ENCODE measurements at regions not wholly inside any gene's neighbourhood (a gene's known extent, or its start where the extent isn't known, plus 50 kb on each side); places are given as distances from the start of the nearest gene placed in this dataset.
A peak's percentile ranks its signal among the peaks of the same experiment; 100 is the strongest.

DNA sequence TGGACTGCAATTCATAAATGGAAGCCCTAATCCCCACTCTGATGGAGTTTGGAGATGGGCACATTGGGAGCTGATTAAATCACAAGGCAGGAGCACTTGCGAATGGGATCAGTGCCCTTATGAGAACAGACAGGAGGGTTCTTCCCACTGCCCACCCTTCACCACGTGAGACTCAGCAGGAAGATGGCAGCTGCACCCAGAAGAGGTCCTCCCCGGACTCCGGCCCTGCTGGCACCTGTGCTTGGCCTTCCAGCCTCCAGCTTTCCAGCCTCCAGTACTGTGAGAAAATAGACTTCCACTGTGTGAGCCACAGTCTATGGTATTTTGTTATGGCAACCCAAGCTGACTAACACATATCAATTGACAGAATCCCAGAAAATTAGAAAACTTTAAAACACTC lies 267.6 kb upstream of the SALL3 start:
- peaks cover 26% of the 10 kb centered on the region for H3K4me1 ChIP-seq (ENCODE audit: low read depth, poor library complexity, severe bottlenecking)
- no peak overlapping the region for H2AFZ ChIP-seq (ENCODE audit: low read depth)
- no peak overlapping the region for H3K27ac ChIP-seq

DNA sequence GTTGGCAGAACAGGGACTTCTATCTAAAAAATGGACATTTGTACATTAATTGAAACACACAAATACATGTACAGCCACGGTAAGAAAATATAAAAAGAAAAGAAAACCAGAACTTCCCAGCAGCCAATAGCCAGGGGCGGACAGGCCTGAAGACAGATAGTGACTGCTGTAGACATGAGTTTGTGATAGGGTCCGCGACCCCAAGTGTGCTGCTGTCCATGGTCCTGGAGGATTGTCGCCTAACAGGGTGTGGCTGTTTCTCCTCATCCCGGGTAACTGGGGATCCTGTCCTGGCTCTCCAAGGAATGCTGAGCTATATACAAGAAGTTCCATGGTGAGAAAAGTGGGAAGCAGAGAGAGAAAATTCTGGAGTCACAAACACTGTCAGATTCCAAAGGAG lies 266.5 kb upstream of the SALL3 start:
- Histone ChIP-seq H3K36me3 (ENCODE audit: insufficient read depth) (no peaks in the 10 kb centered on the region), H4K20me1 (ENCODE audit: insufficient read depth) (no peaks in the 10 kb centered on the region), H3K79me2 (ENCODE audit: insufficient read depth, low read depth) (no peaks in the 10 kb centered on the region), H3K4me3 (IDR thresholded peaks at IDR 0.05; ENCODE audit: insufficient read depth, low read depth, low read length) (no peak overlapping the region), H3K4me1 (ENCODE audit: low read depth, poor library complexity, severe bottlenecking) (peaks cover 28% of the 10 kb centered on the region), H3K27me3 (ENCODE audit: insufficient read depth, low read depth) (no peaks in the 10 kb centered on the region), H3K27ac (no peak overlapping the region), H2AFZ (ENCODE audit: low read depth) (no peak overlapping the region), H3K4me2 (no peak overlapping the region), H3K9ac (no peak overlapping the region)
- TF ChIP-seq, protein P1, sequence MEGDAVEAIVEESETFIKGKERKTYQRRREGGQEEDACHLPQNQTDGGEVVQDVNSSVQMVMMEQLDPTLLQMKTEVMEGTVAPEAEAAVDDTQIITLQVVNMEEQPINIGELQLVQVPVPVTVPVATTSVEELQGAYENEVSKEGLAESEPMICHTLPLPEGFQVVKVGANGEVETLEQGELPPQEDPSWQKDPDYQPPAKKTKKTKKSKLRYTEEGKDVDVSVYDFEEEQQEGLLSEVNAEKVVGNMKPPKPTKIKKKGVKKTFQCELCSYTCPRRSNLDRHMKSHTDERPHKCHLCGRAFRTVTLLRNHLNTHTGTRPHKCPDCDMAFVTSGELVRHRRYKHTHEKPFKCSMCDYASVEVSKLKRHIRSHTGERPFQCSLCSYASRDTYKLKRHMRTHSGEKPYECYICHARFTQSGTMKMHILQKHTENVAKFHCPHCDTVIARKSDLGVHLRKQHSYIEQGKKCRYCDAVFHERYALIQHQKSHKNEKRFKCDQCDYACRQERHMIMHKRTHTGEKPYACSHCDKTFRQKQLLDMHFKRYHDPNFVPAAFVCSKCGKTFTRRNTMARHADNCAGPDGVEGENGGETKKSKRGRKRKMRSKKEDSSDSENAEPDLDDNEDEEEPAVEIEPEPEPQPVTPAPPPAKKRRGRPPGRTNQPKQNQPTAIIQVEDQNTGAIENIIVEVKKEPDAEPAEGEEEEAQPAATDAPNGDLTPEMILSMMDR (conservative IDR thresholded peaks at IDR 0.05; ENCODE audit: low read depth, low read length): no peak

More for the DNA sequence above, 267.6 kb upstream of the SALL3 start:
- Histone ChIP-seq H3K4me3 (IDR thresholded peaks at IDR 0.05; ENCODE audit: insufficient read depth, low read depth, low read length) (no peak overlapping the region), H3K79me2 (ENCODE audit: insufficient read depth, low read depth) (no peaks in the 10 kb centered on the region), H3K36me3 (ENCODE audit: insufficient read depth) (no peaks in the 10 kb centered on the region), H3K27me3 (ENCODE audit: insufficient read depth, low read depth) (no peaks in the 10 kb centered on the region), H3K9ac (no peak overlapping the region), H4K20me1 (ENCODE audit: insufficient read depth) (no peaks in the 10 kb centered on the region), H3K4me2 (no peak overlapping the region)
- TF ChIP-seq, protein P1 (conservative IDR thresholded peaks at IDR 0.05; ENCODE audit: low read depth, low read length): no peak

DNA sequence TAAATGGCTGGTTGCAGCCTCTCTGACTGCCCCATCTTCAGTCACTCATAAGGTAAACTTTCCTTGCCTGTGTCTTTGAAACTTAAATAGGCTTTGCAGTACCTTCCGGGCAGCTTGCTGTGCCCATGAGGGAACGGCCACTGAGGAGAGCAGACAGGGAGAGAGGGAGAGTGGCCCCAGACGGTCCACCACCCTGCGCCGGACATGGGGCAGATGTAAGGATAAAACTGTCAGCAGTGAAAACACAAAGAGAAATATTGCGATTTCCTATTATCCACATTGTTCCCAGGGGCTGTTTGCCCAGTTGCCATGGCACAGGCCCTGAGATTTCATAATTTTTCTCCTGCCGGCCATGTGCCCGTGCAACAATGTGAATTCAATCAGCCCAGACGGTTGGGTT lies 265.9 kb upstream of the SALL3 start:
- Histone ChIP-seq H3K36me3 (ENCODE audit: insufficient read depth) (no peaks in the 10 kb centered on the region), H3K4me3 (IDR thresholded peaks at IDR 0.05; ENCODE audit: insufficient read depth, low read depth, low read length) (no peak overlapping the region), H3K4me2 (no peak overlapping the region), H3K27ac (no peak overlapping the region), H3K79me2 (ENCODE audit: insufficient read depth, low read depth) (no peaks in the 10 kb centered on the region), H2AFZ (ENCODE audit: low read depth) (no peak overlapping the region), H3K9ac (no peak overlapping the region), H4K20me1 (ENCODE audit: insufficient read depth) (no peaks in the 10 kb centered on the region), H3K27me3 (ENCODE audit: insufficient read depth, low read depth) (no peaks in the 10 kb centered on the region), H3K4me1 (ENCODE audit: low read depth, poor library complexity, severe bottlenecking) (peaks cover 28% of the 10 kb centered on the region)
- TF ChIP-seq, protein P1 (conservative IDR thresholded peaks at IDR 0.05; ENCODE audit: low read depth, low read length): no peak

DNA sequence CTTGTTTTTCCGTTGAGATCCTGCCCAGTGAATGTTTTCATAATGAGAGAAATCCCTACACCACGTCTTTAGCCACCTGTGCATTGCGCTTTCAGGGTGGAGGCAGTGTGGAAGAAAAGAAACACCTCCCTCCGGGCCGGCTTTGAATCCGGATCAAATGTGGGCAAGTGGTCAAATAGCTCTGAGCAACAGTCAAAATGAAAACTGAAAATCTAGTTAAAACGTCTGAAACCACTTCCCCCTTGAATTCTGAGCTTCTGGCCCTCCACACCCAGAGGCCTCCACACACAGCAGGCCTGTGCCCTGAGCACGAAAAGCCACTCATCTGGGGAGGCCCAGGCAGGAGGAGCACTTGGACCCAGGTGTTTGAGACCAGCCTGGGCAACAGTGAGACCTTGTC lies 263.6 kb upstream of the SALL3 start:
- H3K4me3 ChIP-seq (IDR thresholded peaks at IDR 0.05; ENCODE audit: insufficient read depth, low read depth, low read length): no peak overlapping the region
- TF ChIP-seq, protein P1 (conservative IDR thresholded peaks at IDR 0.05; ENCODE audit: low read depth, low read length): no peak
- H3K4me2 ChIP-seq: peak overlapping the region; percentile 61; the same call in 1 of the 2 replicates
- peaks cover 28% of the 10 kb centered on the region for H3K4me1 ChIP-seq (ENCODE audit: low read depth, poor library complexity, severe bottlenecking)
- no peaks in the 10 kb centered on the region for H3K79me2 ChIP-seq (ENCODE audit: insufficient read depth, low read depth)
- no peaks in the 10 kb centered on the region for H3K27me3 ChIP-seq (ENCODE audit: insufficient read depth, low read depth)
- H3K9ac ChIP-seq: peak overlapping the region; percentile 31; the same call in 1 of the 2 replicates
- no peaks in the 10 kb centered on the region for H3K36me3 ChIP-seq (ENCODE audit: insufficient read depth)
- H4K20me1 ChIP-seq (ENCODE audit: insufficient read depth): no peaks in the 10 kb centered on the region
- peak overlapping the region; percentile 78 for H3K27ac ChIP-seq
- peak overlapping the region; percentile 55; the same call in 1 of the 2 replicates for H2AFZ ChIP-seq (ENCODE audit: low read depth)

Measured in KMS-11 (cell line).